Skin of body (tissue), 1 donor: ENCODE measurements at regions not wholly inside any gene's neighbourhood (a gene's known extent, or its start where the extent isn't known, plus 50 kb on each side); places are given as distances from the start of the nearest gene placed in this dataset.

Experiments
- DNase-seq: peaks from one replicate; lab custom pipeline; 2025; lab: John Stamatoyannopoulos, UW

DNA sequence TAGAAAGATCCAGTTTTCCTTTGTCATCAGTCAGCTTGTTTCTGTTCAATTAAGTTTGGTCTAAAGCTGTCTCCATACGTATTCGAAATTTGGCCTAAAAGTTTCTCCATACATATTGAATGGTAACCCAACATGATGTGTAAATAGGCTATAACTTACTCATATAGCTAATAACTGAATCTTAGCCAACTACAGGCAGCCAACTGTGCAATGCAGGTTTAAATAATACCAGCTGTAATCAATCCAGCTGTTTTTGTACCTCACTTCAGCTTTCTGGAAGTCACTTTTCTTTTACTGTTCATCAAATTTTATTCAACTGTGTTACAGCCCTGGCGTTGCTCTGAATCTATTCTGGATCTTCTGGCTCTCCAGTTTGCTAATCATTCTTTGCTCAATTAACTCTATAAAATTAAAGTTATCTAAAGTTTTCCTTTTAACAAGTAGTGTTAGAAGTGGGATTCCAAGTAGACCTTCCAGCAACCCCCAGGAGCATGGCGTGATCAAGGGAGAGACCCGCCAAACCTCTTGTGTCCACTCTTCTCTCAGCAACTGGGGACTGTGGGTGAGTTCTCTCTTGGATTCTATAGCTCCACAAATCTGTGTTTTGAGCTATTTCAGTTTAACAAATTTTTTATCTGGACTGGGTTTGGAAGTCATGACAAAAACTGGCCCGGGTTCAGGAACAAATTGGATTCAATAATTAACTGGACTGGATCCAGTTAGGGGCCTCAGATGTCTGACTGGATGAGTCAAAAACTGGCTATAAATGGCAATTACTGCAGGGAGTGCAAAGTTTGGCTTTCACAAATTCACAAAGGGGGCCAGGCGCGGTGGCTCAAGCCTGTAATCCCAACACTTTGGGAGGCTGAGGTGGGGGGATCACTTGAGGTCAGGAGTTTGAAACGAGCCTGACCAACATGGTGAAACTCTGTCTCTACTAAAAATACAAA is 329.7 kb upstream of the ST6GAL2 start:
- peak; percentile 34 for DNase-seq

DNA sequence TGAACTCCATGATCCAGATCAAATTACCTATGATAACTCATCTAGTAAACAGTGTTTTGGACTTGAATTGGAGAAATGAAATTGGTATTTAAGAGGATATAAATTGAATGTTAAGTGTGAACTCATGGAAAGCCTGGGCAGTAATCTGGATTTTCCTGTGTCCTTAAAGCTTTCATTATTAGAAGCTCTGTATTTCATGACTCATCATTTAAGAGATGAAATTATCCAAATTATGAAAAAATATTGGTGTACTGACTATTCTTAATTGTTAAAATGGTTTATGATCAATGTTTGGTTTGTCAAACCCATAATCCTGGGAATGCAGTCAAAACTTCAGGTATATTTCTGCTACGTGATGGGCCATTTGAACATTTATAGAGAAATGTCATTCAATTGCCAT is 332.2 kb upstream of the ST6GAL2 start:
- no peak for DNase-seq

DNA sequence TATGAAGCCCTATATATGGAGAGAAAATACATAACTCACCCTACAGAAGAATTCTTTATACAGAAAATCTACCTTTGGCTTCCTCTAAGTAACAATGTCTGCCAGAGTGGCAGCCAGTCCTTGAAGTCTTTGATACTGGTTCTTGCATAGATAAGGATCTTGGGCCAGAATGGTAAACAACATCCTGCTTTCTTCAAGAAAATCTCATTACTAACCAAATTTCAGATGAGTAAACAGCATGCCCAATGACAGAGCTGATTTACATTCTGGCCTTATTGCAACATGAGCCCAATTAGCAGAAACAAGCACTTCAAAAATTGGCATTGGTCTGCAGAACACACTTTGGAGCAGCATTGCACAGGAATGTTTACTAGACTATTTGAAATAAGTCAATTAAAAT is 336.5 kb upstream of the ST6GAL2 start:
- no peak for DNase-seq

- DNase-seq: no peak
Observed at GRCh38 chr2:107235491-107236254, 349.7 kb upstream of the ST6GAL2 start.

DNA sequence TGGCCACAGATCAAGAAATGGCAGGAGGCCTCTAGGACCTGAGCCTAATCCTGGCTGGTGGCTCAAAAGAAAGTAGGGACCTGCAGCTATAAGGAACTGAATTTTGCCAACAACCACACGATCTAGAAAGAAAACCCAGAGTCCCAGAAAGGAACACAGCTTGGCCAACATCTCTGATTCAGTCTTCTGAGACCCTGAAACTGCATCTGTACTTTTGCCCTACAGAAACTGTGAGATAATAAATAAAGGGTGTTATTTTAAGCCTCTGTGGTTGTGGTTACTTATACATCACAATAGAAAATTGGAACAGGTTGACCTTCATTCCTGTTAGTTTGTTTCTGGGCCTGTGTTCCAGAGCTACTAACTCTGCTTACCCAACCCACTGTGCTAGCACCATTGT is 356.8 kb upstream of the ST6GAL2 start:
- DNase-seq: no peak

DNA sequence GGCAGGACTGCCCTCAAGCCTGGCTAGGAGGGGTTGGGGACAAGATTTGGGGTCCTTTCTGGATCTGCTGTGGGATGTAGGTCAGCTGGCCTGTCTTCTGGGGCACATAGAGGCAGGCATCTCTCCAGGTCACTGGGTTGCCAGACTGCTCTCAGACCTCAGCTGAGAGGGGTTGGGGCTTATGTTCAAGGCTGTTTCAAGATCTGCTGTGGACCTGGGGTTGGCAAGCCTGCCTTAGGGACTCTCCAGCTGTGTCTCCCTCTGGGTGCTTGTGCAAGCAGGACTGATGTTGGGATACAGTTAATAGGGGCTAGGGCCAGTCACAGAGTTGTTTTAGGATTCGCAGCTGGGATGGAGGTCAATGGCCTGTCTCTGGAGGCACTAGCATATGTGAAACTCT is 363.0 kb upstream of the ST6GAL2 start:
- DNase-seq: no peak

DNA sequence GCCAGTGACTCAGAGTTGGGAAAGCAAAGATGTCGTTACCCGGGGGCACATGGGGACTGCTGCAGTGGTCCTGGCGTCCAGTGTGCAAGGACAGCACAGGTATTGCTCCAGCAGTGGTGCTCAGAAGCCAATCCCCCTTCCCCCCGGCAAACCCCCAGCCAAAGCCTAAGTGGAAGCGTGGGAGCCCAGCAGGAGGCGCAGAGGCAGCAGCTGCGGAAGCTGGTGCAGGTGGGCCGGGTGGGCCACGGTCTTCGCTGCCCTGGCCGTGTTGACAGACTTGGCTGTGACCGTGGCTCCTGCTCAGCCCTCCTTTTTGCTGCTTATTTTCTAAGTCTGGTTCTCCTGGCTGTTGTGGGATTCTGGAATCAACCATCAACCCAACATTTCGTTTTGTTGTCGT is 369.8 kb upstream of the ST6GAL2 start:
- no peak for DNase-seq

GRCh38 chr2:107258531-107259407 is 372.8 kb upstream of the ST6GAL2 start:
- DNase-seq: no peak

GRCh38 chr2:107259408-107260195 is 373.6 kb upstream of the ST6GAL2 start:
- DNase-seq: no peak

DNA sequence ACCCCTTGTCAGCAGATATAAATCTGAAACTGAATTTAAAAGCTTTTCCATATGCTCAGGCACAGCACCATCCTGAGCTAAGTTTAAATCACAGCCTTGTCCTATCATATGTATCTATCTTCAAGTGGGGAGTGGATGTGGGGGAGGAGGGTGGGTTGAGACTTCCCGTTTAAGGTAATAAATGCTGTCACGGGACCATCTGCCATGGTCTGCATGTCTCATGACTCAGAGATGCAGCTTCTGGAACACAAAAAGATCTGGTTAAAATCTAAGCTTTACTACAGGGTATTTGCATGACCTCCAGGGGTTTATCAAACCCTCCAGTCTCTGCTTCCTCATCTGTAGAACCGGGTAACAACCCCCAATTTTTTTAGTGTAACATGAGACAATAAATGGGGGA is 377.7 kb upstream of the ST6GAL2 start:
- DNase-seq: peak; percentile 7

DNA sequence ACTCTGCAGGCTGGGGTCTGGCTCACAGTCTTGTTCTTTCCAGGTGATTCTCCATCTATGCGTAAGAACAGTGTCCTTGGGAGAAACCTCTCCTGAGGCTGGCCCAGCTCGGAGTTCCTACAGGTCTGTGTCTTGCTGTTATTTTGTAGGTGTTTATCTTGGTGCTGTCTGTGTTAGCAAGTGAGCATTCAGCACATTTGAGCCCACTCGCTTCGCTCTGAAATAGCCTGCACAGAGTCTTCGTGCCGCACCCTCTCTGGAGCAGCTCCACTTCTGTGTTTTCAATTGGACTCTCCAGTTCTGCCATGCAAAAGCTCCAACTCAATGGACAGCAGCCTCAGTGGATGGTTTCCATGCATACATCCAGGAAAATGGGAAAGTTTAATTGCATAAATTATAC is 378.2 kb upstream of the ST6GAL2 start:
- DNase-seq: no peak

DNA sequence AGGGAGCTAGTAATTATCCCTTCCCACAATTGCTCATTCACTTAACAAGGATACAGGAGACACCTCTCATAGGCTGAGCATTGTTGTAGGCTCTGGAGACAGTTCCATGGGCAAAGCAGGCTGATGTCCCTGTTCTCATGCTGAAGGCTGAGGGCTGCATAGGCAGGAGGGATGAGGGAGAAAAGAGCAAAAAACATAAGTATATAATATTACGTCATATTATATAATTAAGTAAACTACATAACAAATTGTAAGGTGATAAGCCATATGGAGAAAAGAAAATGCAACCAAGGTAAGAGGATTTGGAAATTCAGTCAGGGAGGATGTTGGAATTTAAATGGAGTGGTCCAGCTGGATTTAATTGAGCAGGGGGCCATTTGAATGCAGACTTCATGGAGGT is 380.6 kb upstream of the ST6GAL2 start:
- no peak for DNase-seq

DNA sequence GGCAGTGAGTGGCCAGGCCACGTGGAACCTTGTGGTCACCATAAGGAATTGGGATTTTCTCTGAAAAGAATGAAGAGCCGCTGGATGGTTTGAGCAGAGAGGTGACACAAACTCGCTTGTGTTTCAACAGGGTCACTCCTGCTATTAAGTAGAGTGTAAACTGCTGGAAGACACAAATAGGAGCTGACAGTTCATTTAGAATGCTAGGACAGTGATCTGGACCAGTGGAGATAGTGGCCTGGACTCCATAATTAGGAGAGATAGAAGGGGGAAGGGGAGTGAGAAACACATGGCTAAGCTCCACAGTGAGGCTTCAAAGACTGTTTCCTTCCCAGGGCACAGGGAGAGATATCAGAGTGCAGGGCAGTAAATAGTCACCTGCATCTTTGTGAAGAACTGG is 381.1 kb upstream of the ST6GAL2 start:
- DNase-seq: no peak

- no peak for DNase-seq
Observed at GRCh38 chr2:107276034-107276433, 390.1 kb upstream of the ST6GAL2 start.

DNA sequence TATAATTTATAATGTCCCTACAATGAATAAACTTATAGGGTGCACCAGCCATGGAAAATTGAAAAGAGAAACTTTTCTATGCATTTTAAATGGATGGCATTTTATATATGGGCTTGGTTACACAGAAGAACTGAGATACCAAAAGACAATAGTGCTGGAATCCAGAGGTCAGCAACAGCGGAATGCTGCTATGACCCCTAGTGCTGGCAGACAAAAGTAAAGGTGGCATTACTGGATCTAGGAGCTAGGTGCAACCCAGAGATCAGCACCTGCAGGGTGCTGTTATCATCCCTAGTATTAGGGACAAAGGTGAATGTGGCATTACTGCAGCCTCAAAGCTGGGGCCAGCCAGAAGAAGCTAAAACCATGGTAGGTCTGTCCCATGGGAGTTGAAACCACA is 392.7 kb upstream of the ST6GAL2 start:
- no peak for DNase-seq

GRCh38 chr2:107281637-107282036 is 395.7 kb upstream of the ST6GAL2 start:
- peak; percentile 42 for DNase-seq

DNA sequence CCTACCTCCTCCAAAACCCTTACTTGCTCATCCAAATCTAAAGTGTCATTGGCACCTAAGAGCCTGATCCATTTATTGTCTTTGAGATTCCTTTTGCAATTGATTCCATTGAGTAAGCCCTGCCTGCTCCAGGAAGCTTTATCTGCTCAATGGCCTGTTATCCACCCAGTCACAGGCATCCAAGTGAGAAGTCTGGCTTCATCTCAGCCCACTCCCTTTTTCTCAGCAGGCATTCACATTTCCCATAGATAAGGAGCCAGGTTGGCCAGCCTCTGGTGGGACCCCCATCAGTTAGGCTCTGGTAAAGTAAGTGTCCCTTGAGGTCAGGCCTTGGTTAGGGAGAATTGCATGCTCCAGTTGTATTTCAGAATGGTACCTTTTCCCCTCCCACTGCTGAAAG is 396.2 kb upstream of the ST6GAL2 start:
- DNase-seq: no peak

DNA sequence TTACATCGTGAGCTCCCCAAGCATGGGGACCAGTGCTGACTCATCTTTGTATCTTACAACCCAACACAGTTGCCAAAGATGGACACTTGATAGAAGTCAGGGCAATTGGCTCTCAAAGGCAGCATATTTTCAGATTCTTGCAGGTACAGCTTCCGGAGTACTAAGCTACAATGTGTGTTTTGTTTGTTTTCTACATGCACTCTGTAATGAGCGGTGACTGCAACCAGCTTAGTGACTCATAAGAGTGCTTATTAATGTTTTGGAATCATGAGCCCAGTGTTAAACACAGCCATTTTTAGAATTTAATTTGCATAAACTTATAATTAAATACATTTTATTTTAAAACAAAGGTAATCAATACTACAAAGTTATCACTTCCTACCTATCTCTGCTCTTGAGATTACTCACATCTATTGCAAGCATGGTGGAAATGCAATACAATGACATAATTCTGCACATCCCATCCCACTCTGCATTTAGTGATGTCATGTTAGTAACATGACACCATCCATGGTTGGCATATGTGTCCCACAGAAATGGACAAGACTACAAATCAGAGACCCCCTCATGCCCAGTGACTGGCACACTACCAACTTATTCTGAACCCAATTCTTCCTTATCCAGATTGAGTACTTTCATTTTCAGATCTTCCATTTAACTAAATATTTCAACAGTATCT is 399.8 kb upstream of the ST6GAL2 start:
- no peak for DNase-seq

GRCh38 chr2:107290041-107290440 is 404.1 kb upstream of the ST6GAL2 start:
- no peak for DNase-seq

DNA sequence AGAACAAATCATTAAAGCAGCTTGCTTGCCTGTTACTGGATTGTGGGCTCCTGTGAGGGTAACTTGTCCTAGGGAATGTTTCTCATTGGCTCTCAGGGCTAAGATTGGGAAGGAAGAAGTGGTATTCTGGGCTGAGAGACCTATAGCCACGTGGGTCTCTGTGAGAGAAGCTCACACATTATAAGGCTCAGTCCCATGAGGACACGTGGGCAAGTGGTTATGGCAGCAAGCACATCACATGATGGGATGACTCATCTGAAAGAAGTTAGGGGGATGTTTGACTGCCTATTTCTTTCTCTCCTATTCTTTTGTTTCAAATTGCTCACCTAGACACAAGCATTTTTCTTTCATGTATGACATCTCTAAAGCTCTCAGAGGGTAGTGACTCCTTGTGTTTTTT is 418.0 kb upstream of the ST6GAL2 start:
- DNase-seq: no peak
